ENCODE measurements at regions not wholly inside any gene's neighbourhood (a gene's known extent, or its start where the extent isn't known, plus 50 kb on each side); places are given as distances from the start of the nearest gene placed in this dataset.
"Not testable (repeated sequence)": the region's sequence is repeated elsewhere in the genome, so short reads cannot be mapped to it uniquely, and the experiment has no call there.

GRCh38 chr1:173315296-173315695, 108.2 kb upstream of the TNFSF4 start:
- WGBS, 2 donors = 71 to 85% methylated on average over 3 of the region's 3 CpGs
- peaks cover 0 to 4% (median 0%) of the 10 kb centered on the region in 4 donors for H3K9me3 ChIP-seq (ENCODE audit: control insufficient read depth in 4 of 4, insufficient read depth in 3 of 4, low read length in 3 of 4)
- no peak overlapping the region for H3K27ac ChIP-seq (ENCODE audit: low read depth in 1 of 2, low read length in 1 of 2)
- no peak overlapping the region for H3K4me3 ChIP-seq
- no peaks in the 10 kb centered on the region for H3K36me3 ChIP-seq (ENCODE audit: control insufficient read depth in 4 of 4, insufficient read depth in 4 of 4, low read length in 4 of 4)
- no peak for DNase-seq
- H3K4me1 ChIP-seq (ENCODE audit: control insufficient read depth in 5 of 5, insufficient read depth in 5 of 5, low read length in 5 of 5) = no peaks in the 10 kb centered on the region
- ATAC-seq (ENCODE audit: insufficient read depth, low FRiP score) = no peak
- no peaks in the 10 kb centered on the region for H3K27me3 ChIP-seq (ENCODE audit: control insufficient read depth in 3 of 3, insufficient read depth in 3 of 3, low read length in 2 of 3)
- TF ChIP-seq CTCF (IDR thresholded peaks at IDR 0.05; ENCODE audit: control extremely low read depth, extremely low read depth) = no peak
- no peak overlapping the region for H3K9ac ChIP-seq (ENCODE audit: insufficient read depth in 1 of 2, low read length in 2 of 2)

- H3K27ac ChIP-seq (ENCODE audit: low read depth in 1 of 2, low read length in 1 of 2) = no peak overlapping the region
- H3K4me3 ChIP-seq = no peak overlapping the region
- no peaks in the 10 kb centered on the region for H3K36me3 ChIP-seq (ENCODE audit: control insufficient read depth in 4 of 4, insufficient read depth in 4 of 4, low read length in 4 of 4)
- ATAC-seq (ENCODE audit: insufficient read depth, low FRiP score) (no peak), DNase-seq (no peak)
- 91 to 98% methylated on average over 2 of the region's 2 CpGs for WGBS, 2 donors
- H3K4me1 ChIP-seq (ENCODE audit: control insufficient read depth in 5 of 5, insufficient read depth in 5 of 5, low read length in 5 of 5) = no peaks in the 10 kb centered on the region
- TF ChIP-seq CTCF (IDR thresholded peaks at IDR 0.05; ENCODE audit: control extremely low read depth, extremely low read depth) = no peak
- H3K9me3 ChIP-seq (ENCODE audit: control insufficient read depth in 4 of 4, insufficient read depth in 3 of 4, low read length in 3 of 4) = peaks cover 0 to 4% (median 0%) of the 10 kb centered on the region in 4 donors
- no peaks in the 10 kb centered on the region for H3K27me3 ChIP-seq (ENCODE audit: control insufficient read depth in 3 of 3, insufficient read depth in 3 of 3, low read length in 2 of 3)
- no peak overlapping the region for H3K9ac ChIP-seq (ENCODE audit: insufficient read depth in 1 of 2, low read length in 2 of 2)
These were observed 111.7 kb upstream of the TNFSF4 start for GRCh38 chr1:173318788-173319187.

GRCh38 chr1:173324352-173324751, 117.2 kb upstream of the TNFSF4 start:
- not testable (repeated sequence) for H3K4me1 ChIP-seq (ENCODE audit: control insufficient read depth in 5 of 5, insufficient read depth in 5 of 5, low read length in 5 of 5); H3K9me3 ChIP-seq (ENCODE audit: control insufficient read depth in 4 of 4, insufficient read depth in 3 of 4, low read length in 3 of 4); H3K27ac ChIP-seq (ENCODE audit: low read depth in 1 of 2, low read length in 1 of 2); H3K9ac ChIP-seq (ENCODE audit: insufficient read depth in 1 of 2, low read length in 2 of 2); H3K4me3 ChIP-seq; H3K27me3 ChIP-seq (ENCODE audit: control insufficient read depth in 3 of 3, insufficient read depth in 3 of 3, low read length in 2 of 3); DNase-seq; H3K36me3 ChIP-seq (ENCODE audit: control insufficient read depth in 4 of 4, insufficient read depth in 4 of 4, low read length in 4 of 4); ATAC-seq (ENCODE audit: insufficient read depth, low FRiP score)
- WGBS, 2 donors = 92 to 96% methylated on average over 2 of the region's 2 CpGs

- H3K36me3 ChIP-seq (ENCODE audit: control insufficient read depth in 4 of 4, insufficient read depth in 4 of 4, low read length in 4 of 4); H3K27me3 ChIP-seq (ENCODE audit: control insufficient read depth in 3 of 3, insufficient read depth in 3 of 3, low read length in 2 of 3); DNase-seq; H3K9me3 ChIP-seq (ENCODE audit: control insufficient read depth in 4 of 4, insufficient read depth in 3 of 4, low read length in 3 of 4); H3K4me1 ChIP-seq (ENCODE audit: control insufficient read depth in 5 of 5, insufficient read depth in 5 of 5, low read length in 5 of 5); H3K4me3 ChIP-seq; H3K9ac ChIP-seq (ENCODE audit: insufficient read depth in 1 of 2, low read length in 2 of 2); H3K27ac ChIP-seq (ENCODE audit: low read depth in 1 of 2, low read length in 1 of 2); ATAC-seq (ENCODE audit: insufficient read depth, low FRiP score): not testable (repeated sequence)
- WGBS, 2 donors = 96% methylated on average over 2 to 3 of the region's 3 CpGs
These were observed 120.9 kb upstream of the TNFSF4 start for GRCh38 chr1:173327987-173328386.

GRCh38 chr1:173328961-173329360, 121.8 kb upstream of the TNFSF4 start:
- Histone ChIP-seq H3K27me3 (ENCODE audit: control insufficient read depth in 3 of 3, insufficient read depth in 3 of 3, low read length in 2 of 3) (no peaks in the 10 kb centered on the region), H3K4me1 (ENCODE audit: control insufficient read depth in 5 of 5, insufficient read depth in 5 of 5, low read length in 5 of 5) (no peaks in the 10 kb centered on the region), H3K9me3 (ENCODE audit: control insufficient read depth in 4 of 4, insufficient read depth in 3 of 4, low read length in 3 of 4) (no peaks in the 10 kb centered on the region), H3K9ac (ENCODE audit: insufficient read depth in 1 of 2, low read length in 2 of 2) (no peak overlapping the region), H3K27ac (ENCODE audit: low read depth in 1 of 2, low read length in 1 of 2) (no peak overlapping the region), H3K36me3 (ENCODE audit: control insufficient read depth in 4 of 4, insufficient read depth in 4 of 4, low read length in 4 of 4) (no peaks in the 10 kb centered on the region), H3K4me3 (no peak overlapping the region)
- TF ChIP-seq CTCF (IDR thresholded peaks at IDR 0.05; ENCODE audit: control extremely low read depth, extremely low read depth) = no peak
- WGBS, 2 donors = 84 to 87% methylated on average over 1 of the region's 1 CpG
- DNase-seq = no peak
- no peak for ATAC-seq (ENCODE audit: insufficient read depth, low FRiP score)

All from lung (tissue), 11 donors.